ENCODE measurements at regions not wholly inside any gene's neighbourhood (a gene's known extent, or its start where the extent isn't known, plus 50 kb on each side); places are given as distances from the start of the nearest gene placed in this dataset.

- Histone ChIP-seq H3K9me3 (ENCODE audit: control insufficient read depth, low read length) (peaks cover 38% of the 10 kb centered on the region), H3K4me1 (ENCODE audit: control insufficient read depth, insufficient read depth, low read length) (no peaks in the 10 kb centered on the region), H3K4me3 (ENCODE audit: low read length) (no peak overlapping the region), H3K9ac (ENCODE audit: extremely low read depth, low read length, poor library complexity, severe bottlenecking) (no peak overlapping the region), H3K36me3 (ENCODE audit: control insufficient read depth, insufficient read depth, low read length) (no peaks in the 10 kb centered on the region), H3K27me3 (ENCODE audit: control insufficient read depth, insufficient read depth, low read length, poor library complexity, severe bottlenecking) (no peaks in the 10 kb centered on the region), H3K27ac (ENCODE audit: low read depth, low read length) (peak overlapping the region; percentile 80)
- 63 to 82% methylated on average over 2 to 5 of the region's 5 CpGs for WGBS, 2 experiments (ENCODE audit: insufficient coverage in 1 of 2, insufficient read length in 1 of 2)
- H3K36me3 Mint-ChIP-seq (ENCODE audit: low read depth) = peaks cover 7% of the 10 kb centered on the region
- peaks cover 9% of the 10 kb centered on the region for H3K4me1 Mint-ChIP-seq
- TF ChIP-seq, protein P1, sequence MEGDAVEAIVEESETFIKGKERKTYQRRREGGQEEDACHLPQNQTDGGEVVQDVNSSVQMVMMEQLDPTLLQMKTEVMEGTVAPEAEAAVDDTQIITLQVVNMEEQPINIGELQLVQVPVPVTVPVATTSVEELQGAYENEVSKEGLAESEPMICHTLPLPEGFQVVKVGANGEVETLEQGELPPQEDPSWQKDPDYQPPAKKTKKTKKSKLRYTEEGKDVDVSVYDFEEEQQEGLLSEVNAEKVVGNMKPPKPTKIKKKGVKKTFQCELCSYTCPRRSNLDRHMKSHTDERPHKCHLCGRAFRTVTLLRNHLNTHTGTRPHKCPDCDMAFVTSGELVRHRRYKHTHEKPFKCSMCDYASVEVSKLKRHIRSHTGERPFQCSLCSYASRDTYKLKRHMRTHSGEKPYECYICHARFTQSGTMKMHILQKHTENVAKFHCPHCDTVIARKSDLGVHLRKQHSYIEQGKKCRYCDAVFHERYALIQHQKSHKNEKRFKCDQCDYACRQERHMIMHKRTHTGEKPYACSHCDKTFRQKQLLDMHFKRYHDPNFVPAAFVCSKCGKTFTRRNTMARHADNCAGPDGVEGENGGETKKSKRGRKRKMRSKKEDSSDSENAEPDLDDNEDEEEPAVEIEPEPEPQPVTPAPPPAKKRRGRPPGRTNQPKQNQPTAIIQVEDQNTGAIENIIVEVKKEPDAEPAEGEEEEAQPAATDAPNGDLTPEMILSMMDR (conservative IDR thresholded peaks at IDR 0.05) = no peak
- no peak for DNase-seq
- peak overlapping the region; percentile 29 for H3K27ac Mint-ChIP-seq
- H3K27me3 Mint-ChIP-seq (ENCODE audit: insufficient read depth) = no peaks in the 10 kb centered on the region
- no peak overlapping the region for H3K4me3 Mint-ChIP-seq
- H3K9me3 Mint-ChIP-seq = peaks cover 35% of the 10 kb centered on the region
Measured at GRCh38 chr18:66682855-66683322, 79.0 kb upstream of the CDH19 start.

GRCh38 chr18:66676699-66677098 is 72.8 kb upstream of the CDH19 start:
- Mint-ChIP-seq H3K4me3 (no peak overlapping the region), H3K9me3 (peaks cover 19% of the 10 kb centered on the region), H3K36me3 (ENCODE audit: low read depth) (peaks cover 11% of the 10 kb centered on the region), H3K4me1 (peaks cover 17% of the 10 kb centered on the region), H3K27me3 (ENCODE audit: insufficient read depth) (no peaks in the 10 kb centered on the region), H3K27ac (peak overlapping the region; percentile 61)
- no peak for DNase-seq
- TF ChIP-seq, protein P1 (conservative IDR thresholded peaks at IDR 0.05) = no peak
- Histone ChIP-seq H3K4me1 (ENCODE audit: control insufficient read depth, insufficient read depth, low read length) (no peaks in the 10 kb centered on the region), H3K36me3 (ENCODE audit: control insufficient read depth, insufficient read depth, low read length) (no peaks in the 10 kb centered on the region), H3K27me3 (ENCODE audit: control insufficient read depth, insufficient read depth, low read length, poor library complexity, severe bottlenecking) (no peaks in the 10 kb centered on the region), H3K9ac (ENCODE audit: extremely low read depth, low read length, poor library complexity, severe bottlenecking) (no peak overlapping the region), H3K4me3 (ENCODE audit: low read length) (no peak overlapping the region), H3K27ac (ENCODE audit: low read depth, low read length) (no peak overlapping the region), H3K9me3 (ENCODE audit: control insufficient read depth, low read length) (peaks cover 30% of the 10 kb centered on the region)
- WGBS, 2 experiments (ENCODE audit: insufficient coverage in 1 of 2, insufficient read length in 1 of 2) = 79 to 97% methylated on average over 4 of the region's 4 CpGs

DNA sequence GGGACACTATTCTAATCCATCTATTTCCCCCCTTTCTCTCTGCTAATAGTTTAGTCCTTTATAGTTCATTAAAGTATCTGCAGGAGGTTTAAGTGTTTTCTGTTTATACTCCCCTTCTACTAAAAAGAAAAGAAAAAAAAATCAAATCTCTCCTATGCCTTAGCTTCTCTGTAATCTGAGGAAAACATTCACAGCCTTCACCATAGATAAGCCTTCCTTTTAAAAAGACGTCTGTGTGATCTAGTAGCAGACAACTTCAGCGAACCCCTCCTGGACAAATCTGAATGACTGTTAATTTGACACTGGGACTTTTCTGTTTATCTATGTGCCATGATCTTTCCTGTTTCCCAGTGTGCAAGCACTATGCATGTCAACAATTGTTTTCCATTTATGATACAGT is 70.4 kb upstream of the CDH19 start:
- WGBS, 2 experiments (ENCODE audit: insufficient coverage in 1 of 2, insufficient read length in 1 of 2) = 59 to 67% methylated on average over 1 to 2 of the region's 2 CpGs
- Mint-ChIP-seq H3K27ac (no peak overlapping the region), H3K9me3 (peaks cover 15% of the 10 kb centered on the region), H3K27me3 (ENCODE audit: insufficient read depth) (no peaks in the 10 kb centered on the region), H3K4me1 (peaks cover 17% of the 10 kb centered on the region), H3K4me3 (no peak overlapping the region), H3K36me3 (ENCODE audit: low read depth) (peaks cover 11% of the 10 kb centered on the region)
- Histone ChIP-seq H3K27me3 (ENCODE audit: control insufficient read depth, insufficient read depth, low read length, poor library complexity, severe bottlenecking) (no peaks in the 10 kb centered on the region), H3K4me1 (ENCODE audit: control insufficient read depth, insufficient read depth, low read length) (no peaks in the 10 kb centered on the region), H3K4me3 (ENCODE audit: low read length) (no peak overlapping the region), H3K27ac (ENCODE audit: low read depth, low read length) (no peak overlapping the region), H3K9me3 (ENCODE audit: control insufficient read depth, low read length) (peaks cover 19% of the 10 kb centered on the region), H3K36me3 (ENCODE audit: control insufficient read depth, insufficient read depth, low read length) (no peaks in the 10 kb centered on the region), H3K9ac (ENCODE audit: extremely low read depth, low read length, poor library complexity, severe bottlenecking) (no peak overlapping the region)
- DNase-seq = no peak
- TF ChIP-seq, protein P1 (conservative IDR thresholded peaks at IDR 0.05) = no peak

All from endodermal cell (in vitro differentiated cells).